Neural cell (in vitro differentiated cells): ENCODE measurements at regions not wholly inside any gene's neighbourhood (a gene's known extent, or its start where the extent isn't known, plus 50 kb on each side); places are given as distances from the start of the nearest gene placed in this dataset.

Experiments used
- EP300 ChIP-seq: fragments of 450-650 bp; conservative IDR thresholded peaks from 2 replicates; pipeline ENCODE4 v1.6.1; 2014; ENCODE audit warnings: antibody characterized with exemption, mild to moderate bottlenecking, moderate library complexity; ENCODE audit not compliant: poor library complexity, severe bottlenecking
- EZH2 ChIP-seq: fragments of 200-600, 300-800 bp; shearing (Covaris generic), sonication (generic); IDR thresholded peaks from 2 replicates; pipeline ENCODE4 v1.6.1; 2014; ENCODE audit warnings: antibody characterized with exemption, low read length, borderline replicate concordance, mild to moderate bottlenecking; ENCODE audit not compliant: insufficient read depth, poor library complexity, severe bottlenecking
- MXI1 ChIP-seq: fragments of 450-650 bp; conservative IDR thresholded peaks from 2 replicates; pipeline ENCODE4 v1.6.1; 2014; ENCODE audit warnings: antibody characterized with exemption, mild to moderate bottlenecking; ENCODE audit not compliant: poor library complexity, severe bottlenecking
- POLR2AphosphoS5 ChIP-seq: IDR thresholded peaks from 2 replicates; pipeline ENCODE4 v1.6.1; 2012
- TAF1 ChIP-seq: IDR thresholded peaks from 2 replicates; pipeline ENCODE4 v1.6.1; 2012; ENCODE audit warnings: low read depth
- TF ChIP-seq, protein P1 (sequence below): fragments of 450-650 bp; IDR thresholded peaks from 2 replicates; pipeline ENCODE4 v1.5.1; 2014; ENCODE audit warnings: antibody characterized with exemption, mild to moderate bottlenecking, moderate library complexity; ENCODE audit not compliant: poor library complexity, severe bottlenecking
- TF ChIP-seq, protein P2 (sequence below): IDR thresholded peaks from 2 replicates; pipeline ENCODE4 v1.6.1; 2012; ENCODE audit warnings: borderline replicate concordance

DNA sequence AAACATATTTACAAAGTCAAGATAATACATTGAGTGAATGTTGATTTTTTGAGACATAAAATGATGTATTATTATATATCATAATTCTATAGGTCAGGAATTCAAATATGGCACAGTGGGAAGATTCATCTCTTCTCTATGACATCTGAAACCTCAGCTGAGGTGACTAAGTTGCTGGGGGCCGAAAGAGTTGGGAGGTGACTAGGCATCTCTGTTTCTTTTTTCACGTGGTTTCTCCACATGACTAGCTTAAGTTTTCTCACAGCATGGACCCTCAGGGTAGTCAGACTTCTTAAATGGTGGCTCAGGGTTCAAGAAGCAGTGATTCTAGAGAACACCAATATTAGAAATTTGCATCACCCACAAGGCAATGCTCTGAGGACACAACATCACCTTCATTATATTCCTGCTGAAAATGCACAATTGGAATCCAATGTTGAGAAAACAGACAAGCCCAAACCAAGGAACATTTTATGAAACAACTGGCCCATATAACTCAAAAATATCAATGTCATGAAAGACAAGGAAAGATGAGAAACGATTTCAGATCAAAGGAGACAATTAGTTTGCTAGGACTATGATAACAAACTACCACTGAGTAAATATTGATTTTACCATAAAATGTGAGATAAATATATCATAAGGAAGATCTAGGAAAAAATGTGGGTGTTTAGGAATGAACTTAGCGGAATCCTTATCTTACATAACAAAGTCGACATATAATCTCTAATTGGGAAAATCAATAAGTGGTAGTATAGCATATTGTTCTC lies 273.3 kb upstream of the IRAK1BP1 start:
- TF ChIP-seq EZH2 (no peak), POLR2AphosphoS5 (no peak), TAF1 (no peak), MXI1 (no peak), EP300 (no peak)
- TF ChIP-seq, protein P1, sequence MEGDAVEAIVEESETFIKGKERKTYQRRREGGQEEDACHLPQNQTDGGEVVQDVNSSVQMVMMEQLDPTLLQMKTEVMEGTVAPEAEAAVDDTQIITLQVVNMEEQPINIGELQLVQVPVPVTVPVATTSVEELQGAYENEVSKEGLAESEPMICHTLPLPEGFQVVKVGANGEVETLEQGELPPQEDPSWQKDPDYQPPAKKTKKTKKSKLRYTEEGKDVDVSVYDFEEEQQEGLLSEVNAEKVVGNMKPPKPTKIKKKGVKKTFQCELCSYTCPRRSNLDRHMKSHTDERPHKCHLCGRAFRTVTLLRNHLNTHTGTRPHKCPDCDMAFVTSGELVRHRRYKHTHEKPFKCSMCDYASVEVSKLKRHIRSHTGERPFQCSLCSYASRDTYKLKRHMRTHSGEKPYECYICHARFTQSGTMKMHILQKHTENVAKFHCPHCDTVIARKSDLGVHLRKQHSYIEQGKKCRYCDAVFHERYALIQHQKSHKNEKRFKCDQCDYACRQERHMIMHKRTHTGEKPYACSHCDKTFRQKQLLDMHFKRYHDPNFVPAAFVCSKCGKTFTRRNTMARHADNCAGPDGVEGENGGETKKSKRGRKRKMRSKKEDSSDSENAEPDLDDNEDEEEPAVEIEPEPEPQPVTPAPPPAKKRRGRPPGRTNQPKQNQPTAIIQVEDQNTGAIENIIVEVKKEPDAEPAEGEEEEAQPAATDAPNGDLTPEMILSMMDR, result no peak
- TF ChIP-seq, protein P2, sequence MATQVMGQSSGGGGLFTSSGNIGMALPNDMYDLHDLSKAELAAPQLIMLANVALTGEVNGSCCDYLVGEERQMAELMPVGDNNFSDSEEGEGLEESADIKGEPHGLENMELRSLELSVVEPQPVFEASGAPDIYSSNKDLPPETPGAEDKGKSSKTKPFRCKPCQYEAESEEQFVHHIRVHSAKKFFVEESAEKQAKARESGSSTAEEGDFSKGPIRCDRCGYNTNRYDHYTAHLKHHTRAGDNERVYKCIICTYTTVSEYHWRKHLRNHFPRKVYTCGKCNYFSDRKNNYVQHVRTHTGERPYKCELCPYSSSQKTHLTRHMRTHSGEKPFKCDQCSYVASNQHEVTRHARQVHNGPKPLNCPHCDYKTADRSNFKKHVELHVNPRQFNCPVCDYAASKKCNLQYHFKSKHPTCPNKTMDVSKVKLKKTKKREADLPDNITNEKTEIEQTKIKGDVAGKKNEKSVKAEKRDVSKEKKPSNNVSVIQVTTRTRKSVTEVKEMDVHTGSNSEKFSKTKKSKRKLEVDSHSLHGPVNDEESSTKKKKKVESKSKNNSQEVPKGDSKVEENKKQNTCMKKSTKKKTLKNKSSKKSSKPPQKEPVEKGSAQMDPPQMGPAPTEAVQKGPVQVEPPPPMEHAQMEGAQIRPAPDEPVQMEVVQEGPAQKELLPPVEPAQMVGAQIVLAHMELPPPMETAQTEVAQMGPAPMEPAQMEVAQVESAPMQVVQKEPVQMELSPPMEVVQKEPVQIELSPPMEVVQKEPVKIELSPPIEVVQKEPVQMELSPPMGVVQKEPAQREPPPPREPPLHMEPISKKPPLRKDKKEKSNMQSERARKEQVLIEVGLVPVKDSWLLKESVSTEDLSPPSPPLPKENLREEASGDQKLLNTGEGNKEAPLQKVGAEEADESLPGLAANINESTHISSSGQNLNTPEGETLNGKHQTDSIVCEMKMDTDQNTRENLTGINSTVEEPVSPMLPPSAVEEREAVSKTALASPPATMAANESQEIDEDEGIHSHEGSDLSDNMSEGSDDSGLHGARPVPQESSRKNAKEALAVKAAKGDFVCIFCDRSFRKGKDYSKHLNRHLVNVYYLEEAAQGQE, result no peak
